Spinal cord (tissue), 9 donors: ENCODE measurements at regions not wholly inside any gene's neighbourhood (a gene's known extent, or its start where the extent isn't known, plus 50 kb on each side); places are given as distances from the start of the nearest gene placed in this dataset.

Source experiments
- DNase-seq, 6 donors: peaks; one replicate each; pipeline versions ENCODE4 v3.0.0 to v3.0.0-alpha.2; 2013 to 2015; ENCODE audit warnings: low spot score in 6 of 6, low read depth in 4 of 6
- H3K27ac ChIP-seq: one replicate; pipeline ENCODE4 v1.5.1; 2013; ENCODE audit warnings: low read depth, low read length, control low read depth
- H3K27me3 ChIP-seq: one replicate; pipeline ENCODE4 v1.6.1; 2013; ENCODE audit warnings: low read length; ENCODE audit not compliant: control insufficient read depth, insufficient read depth
- H3K36me3 ChIP-seq: one replicate; pipeline ENCODE4 v1.6.1; 2013; ENCODE audit warnings: low read length; ENCODE audit not compliant: control insufficient read depth, insufficient read depth
- H3K4me1 ChIP-seq: one replicate; pipeline ENCODE4 v1.6.1; 2013; ENCODE audit warnings: low read length; ENCODE audit not compliant: control insufficient read depth, insufficient read depth
- H3K4me3 ChIP-seq: one replicate; pipeline ENCODE4 v1.5.1; 2013; ENCODE audit warnings: low read depth, low read length, control low read depth
- H3K9me3 ChIP-seq: one replicate; pipeline ENCODE4 v1.6.1; 2013; ENCODE audit warnings: low read length; ENCODE audit not compliant: control insufficient read depth, insufficient read depth
- WGBS: methylation state at CpG from one replicate; pipeline ENCODE4 v1.1.5; 2013; ENCODE audit warnings: missing lambda C conversion rate; ENCODE audit not compliant: insufficient coverage; 5-methylcytosine and 5-hydroxymethylcytosine counted together
- donor health status: healthy.

DNA sequence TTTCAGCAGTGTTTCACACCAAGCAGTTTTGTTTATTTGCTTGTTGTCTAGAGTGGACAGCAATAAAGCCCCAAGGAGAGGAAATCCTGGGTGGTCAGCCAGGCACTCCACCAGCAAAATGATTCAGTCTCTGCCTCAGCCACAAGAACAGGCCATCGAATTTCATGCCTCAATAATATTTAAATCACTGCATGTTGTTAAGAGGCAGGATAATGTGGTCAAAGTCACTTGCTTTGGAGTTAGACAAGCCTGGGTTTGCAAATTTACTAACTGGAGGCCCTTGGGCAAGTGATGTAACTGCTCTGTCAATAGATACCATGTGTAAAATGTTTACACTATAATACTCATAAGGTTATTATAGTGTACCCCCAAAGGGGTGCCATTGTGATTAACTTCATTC is 349.6 kb downstream of the LMO4 start:
- Histone ChIP-seq H3K36me3 (no peaks in the 10 kb centered on the region), H3K27ac (no peak overlapping the region), H3K4me1 (peaks cover 5% of the 10 kb centered on the region), H3K27me3 (no peaks in the 10 kb centered on the region), H3K4me3 (no peak overlapping the region), H3K9me3 (no peaks in the 10 kb centered on the region)
- WGBS = no CpG with 5 or more reads among the region's 1 CpG
- DNase-seq = peak in 1 of 6 donors; percentile 10

DNA sequence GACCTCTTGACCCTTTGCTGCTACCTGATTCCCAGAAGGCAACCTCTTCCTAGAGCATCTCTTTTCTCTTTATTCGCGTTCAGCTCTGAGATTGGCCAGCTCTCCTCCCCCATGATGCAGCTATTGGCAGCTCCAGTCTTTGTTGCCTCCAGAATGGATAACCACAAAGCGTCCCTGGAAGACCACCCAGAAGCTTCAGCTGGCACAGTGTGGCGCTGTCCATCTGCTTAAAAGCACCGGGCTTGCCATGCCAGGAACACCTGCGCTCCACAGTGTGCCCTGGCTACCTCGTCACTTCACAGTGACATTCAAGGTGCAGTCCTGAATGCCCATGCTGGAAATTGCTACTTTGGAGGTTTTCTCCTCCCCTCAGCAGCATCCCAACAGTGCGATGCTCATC is 353.9 kb downstream of the LMO4 start:
- Histone ChIP-seq H3K27ac (no peak overlapping the region), H3K4me1 (peaks cover 13% of the 10 kb centered on the region), H3K27me3 (no peaks in the 10 kb centered on the region), H3K36me3 (no peaks in the 10 kb centered on the region), H3K9me3 (no peaks in the 10 kb centered on the region), H3K4me3 (no peak overlapping the region)
- DNase-seq = peak in 2 of 6 donors; percentile 42 to 47
- WGBS = 63% methylated on average over 8 of the region's 8 CpGs

DNA sequence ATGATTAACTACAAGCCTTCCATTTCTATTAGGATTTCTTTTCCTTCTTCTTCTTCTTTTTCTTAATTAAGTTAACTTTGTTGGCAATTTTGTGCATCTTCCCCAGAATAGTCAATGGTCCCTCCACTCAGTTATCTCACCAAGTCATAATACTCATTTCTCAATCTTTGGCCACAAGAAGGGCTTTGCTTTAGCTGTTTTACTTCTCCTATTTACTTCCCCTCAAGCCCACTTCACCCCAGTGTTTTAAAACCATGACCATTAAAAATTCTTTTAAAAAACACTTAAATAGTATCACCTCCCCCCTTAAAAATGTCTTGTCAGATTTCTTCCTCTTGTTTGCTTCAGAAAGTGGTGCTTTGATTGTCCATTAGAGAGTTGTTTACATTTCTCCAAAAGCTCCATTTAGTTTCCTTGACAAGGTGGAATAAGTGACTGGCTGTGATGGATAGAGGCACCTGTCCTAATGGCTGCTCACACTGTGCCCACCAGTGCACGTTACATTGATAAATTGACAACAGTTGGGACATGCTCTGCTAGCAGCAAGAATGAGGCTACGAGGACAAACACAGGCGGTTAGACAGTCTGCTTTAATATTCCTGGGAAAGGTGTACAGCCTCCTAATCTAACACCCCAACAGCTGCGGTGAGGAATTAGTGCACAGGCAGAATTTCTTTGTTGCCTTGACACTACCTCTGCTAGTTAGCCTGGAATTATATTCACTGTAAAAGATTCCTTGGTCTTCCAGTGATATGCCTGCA is 354.7 kb downstream of the LMO4 start:
- peak overlapping the region; percentile 81 for H3K27ac ChIP-seq
- no peaks in the 10 kb centered on the region for H3K36me3 ChIP-seq
- no CpG with 5 or more reads among the region's 4 CpGs for WGBS
- H3K4me3 ChIP-seq = peak overlapping the region; percentile 39
- no peaks in the 10 kb centered on the region for H3K27me3 ChIP-seq
- peak in 2 of 6 donors; percentile 32 to 71 for DNase-seq
- H3K9me3 ChIP-seq = no peaks in the 10 kb centered on the region
- H3K4me1 ChIP-seq = peaks cover 13% of the 10 kb centered on the region

DNA sequence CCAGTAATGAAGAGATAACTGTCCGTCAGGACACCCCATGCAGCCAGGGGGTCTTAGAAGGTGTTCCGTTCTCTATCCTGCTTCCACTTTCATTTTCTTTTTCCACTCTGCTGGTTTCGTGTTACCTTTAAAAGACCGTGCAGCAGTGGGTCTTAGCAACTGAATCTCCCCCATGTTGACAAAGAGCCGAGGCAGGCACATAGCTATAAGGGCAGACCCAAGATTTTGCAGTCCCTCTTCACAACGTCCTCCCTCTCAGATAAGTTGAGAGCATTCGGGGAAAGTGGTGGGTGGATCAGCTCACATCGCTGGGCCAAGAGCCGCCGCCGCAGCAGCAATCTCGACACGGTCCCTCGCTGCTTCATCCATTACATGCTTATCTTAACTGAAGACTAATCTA is 355.5 kb downstream of the LMO4 start:
- WGBS = 30% methylated on average over 13 of the region's 14 CpGs
- H3K27me3 ChIP-seq = no peaks in the 10 kb centered on the region
- H3K4me3 ChIP-seq = peak overlapping the region; percentile 39
- H3K4me1 ChIP-seq = peaks cover 13% of the 10 kb centered on the region
- H3K9me3 ChIP-seq = no peaks in the 10 kb centered on the region
- no peaks in the 10 kb centered on the region for H3K36me3 ChIP-seq
- DNase-seq = peak in 4 of 6 donors; percentile 7 to 65 (median 44)
- peak overlapping the region; percentile 81 for H3K27ac ChIP-seq

DNA sequence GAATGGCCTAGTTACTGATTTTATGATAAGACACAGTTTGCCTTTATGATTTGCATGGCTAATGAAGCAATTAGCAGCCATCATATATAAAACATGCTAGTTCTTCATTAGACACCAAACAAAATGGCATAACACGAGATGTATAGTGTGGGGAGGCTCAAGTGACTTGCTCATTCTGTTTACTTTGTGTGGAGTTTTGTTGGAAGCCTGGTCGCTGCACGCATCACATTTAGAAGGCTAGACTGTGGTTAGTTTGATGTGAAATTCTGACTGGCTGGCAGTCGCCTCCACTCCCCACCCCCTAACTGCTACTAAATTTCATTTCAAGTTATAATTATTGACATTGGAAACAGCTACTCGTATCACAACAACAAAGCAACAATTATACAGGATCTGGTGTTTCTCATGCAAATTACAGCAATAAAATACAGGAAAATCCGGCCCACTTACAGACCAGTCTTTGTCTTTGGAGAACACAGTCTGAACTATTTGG is 356.1 kb downstream of the LMO4 start:
- peak overlapping the region; percentile 39 for H3K4me3 ChIP-seq
- DNase-seq = peak in 5 of 6 donors; percentile 26 to 77 (median 61)
- H3K4me1 ChIP-seq = peaks cover 13% of the 10 kb centered on the region
- H3K9me3 ChIP-seq = no peaks in the 10 kb centered on the region
- no CpG with 5 or more reads among the region's 6 CpGs for WGBS
- peak overlapping the region; percentile 81 for H3K27ac ChIP-seq
- no peaks in the 10 kb centered on the region for H3K36me3 ChIP-seq
- no peaks in the 10 kb centered on the region for H3K27me3 ChIP-seq

DNA sequence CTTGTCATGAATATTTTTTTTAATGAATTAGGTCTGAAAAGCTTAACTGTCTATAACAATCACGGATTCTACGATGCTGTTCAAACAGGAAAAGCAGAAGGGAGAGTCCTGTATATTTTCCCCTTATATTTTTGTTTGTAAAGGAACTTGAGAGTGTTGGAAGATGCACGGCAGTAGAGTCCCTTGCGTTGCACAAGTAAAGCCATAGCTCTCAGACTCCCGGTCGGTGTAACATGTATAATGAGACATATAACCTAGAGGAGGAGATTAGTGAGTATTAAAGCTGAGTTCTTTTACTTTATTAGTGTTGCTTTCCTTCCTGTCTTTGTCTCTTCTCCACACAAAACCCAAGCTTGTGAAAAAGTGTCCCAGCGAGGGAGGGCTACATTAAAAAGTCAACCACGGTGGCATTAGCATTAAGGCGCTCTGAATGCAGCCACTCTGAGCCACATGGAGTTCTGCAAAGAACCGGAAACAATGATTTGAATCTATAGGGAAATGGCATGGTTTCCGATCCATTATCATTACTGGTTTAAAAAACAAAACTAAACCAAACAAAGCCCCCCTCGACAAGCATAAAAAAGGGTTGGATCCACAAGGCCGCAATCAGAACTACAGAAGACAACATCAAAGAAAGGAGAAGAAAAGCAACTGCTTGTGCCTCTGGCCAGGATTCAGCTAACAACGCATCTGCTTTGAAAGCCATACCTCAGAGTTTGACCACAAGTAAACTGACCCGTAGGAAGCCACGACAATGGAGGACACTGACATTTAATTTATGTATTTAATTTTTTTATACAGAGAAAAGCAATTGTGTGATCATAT is 356.8 kb downstream of the LMO4 start:
- WGBS = 24% methylated on average over 4 of the region's 16 CpGs
- no peaks in the 10 kb centered on the region for H3K9me3 ChIP-seq
- H3K27ac ChIP-seq = peak overlapping the region; percentile 81
- peak in 5 of 6 donors; percentile 15 to 63 (median 38) for DNase-seq
- no peak overlapping the region for H3K4me3 ChIP-seq
- peaks cover 13% of the 10 kb centered on the region for H3K4me1 ChIP-seq
- no peaks in the 10 kb centered on the region for H3K27me3 ChIP-seq
- no peaks in the 10 kb centered on the region for H3K36me3 ChIP-seq

DNA sequence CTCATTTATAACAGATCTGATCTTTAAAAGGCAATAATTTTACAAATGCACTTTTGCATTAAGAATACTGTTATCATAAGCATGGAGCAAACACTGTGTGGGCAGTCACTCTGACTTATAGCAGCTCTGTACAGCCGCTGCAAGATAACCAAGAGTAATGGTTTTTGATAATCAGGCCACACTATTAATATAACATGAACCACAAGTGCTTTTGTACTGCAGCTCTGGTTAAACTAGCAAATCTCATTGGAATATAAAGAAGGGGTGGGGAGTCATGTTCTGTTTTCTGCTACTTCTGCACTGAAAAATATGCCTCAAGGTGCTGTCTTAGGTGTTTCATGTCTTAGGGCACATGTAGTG is 357.4 kb downstream of the LMO4 start:
- no CpG with 5 or more reads among the region's 1 CpG for WGBS
- Histone ChIP-seq H3K36me3 (no peaks in the 10 kb centered on the region), H3K27ac (peak overlapping the region; percentile 81), H3K4me1 (peaks cover 13% of the 10 kb centered on the region), H3K4me3 (no peak overlapping the region), H3K27me3 (no peaks in the 10 kb centered on the region), H3K9me3 (no peaks in the 10 kb centered on the region)
- DNase-seq = peak in 1 of 6 donors; percentile 27

DNA sequence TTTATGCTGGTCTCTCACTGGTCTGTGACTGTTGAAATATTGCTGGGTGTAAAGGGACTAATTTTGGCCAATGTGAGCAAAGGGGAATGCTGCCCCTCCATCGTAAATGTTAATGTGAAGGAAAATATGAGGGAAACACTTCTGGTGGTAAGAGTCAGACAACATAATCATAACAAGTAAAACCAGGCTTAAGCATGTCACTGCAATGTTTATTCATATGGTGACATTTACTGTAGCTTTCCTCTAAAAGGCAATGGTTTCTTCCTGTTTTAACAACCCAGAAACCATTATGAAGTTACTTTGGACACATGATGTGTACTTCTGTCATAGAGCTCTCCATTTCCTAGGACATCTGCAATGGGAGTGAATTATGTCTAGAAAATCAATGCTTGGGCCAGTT is 358.0 kb downstream of the LMO4 start:
- no peaks in the 10 kb centered on the region for H3K27me3 ChIP-seq
- WGBS = no CpG with 5 or more reads among the region's 1 CpG
- no peak for DNase-seq

DNA sequence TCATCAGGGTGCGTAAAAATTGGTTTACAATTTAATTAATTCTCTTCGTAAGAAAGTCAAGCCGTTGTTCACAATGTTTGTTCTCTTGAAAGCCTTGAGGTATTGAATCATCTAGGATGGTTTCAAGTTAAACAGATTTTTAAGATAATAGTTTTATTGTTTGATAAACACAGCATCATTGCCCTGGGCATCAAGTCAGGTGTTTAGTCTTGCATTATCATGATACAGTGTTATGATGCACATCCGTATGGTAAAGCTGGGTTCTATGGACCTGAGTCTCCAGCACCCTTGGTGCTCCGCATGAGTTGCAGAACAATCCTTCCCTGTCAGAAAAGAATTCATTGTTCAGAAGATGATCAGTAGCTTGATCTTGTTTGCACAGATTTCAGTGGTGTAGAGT is 359.5 kb downstream of the LMO4 start:
- no peaks in the 10 kb centered on the region for H3K27me3 ChIP-seq
- no peak overlapping the region for H3K27ac ChIP-seq
- peaks cover 9% of the 10 kb centered on the region for H3K4me1 ChIP-seq
- H3K9me3 ChIP-seq = no peaks in the 10 kb centered on the region
- 100% methylated on average over 4 of the region's 5 CpGs for WGBS
- no peak for DNase-seq
- H3K4me3 ChIP-seq = no peak overlapping the region
- no peaks in the 10 kb centered on the region for H3K36me3 ChIP-seq

More for the DNA sequence above, 358.0 kb downstream of the LMO4 start:
- no peaks in the 10 kb centered on the region for H3K36me3 ChIP-seq
- no peaks in the 10 kb centered on the region for H3K9me3 ChIP-seq
- peaks cover 13% of the 10 kb centered on the region for H3K4me1 ChIP-seq
- no peak overlapping the region for H3K4me3 ChIP-seq
- peak overlapping the region; percentile 81 for H3K27ac ChIP-seq
